ENCODE measurements at regions not wholly inside any gene's neighbourhood (a gene's known extent, or its start where the extent isn't known, plus 50 kb on each side); places are given as distances from the start of the nearest gene placed in this dataset.
A peak's percentile ranks its signal among the peaks of the same experiment; 100 is the strongest.
"Not testable (repeated sequence)": the region's sequence is repeated elsewhere in the genome, so short reads cannot be mapped to it uniquely, and the experiment has no call there.

DNA sequence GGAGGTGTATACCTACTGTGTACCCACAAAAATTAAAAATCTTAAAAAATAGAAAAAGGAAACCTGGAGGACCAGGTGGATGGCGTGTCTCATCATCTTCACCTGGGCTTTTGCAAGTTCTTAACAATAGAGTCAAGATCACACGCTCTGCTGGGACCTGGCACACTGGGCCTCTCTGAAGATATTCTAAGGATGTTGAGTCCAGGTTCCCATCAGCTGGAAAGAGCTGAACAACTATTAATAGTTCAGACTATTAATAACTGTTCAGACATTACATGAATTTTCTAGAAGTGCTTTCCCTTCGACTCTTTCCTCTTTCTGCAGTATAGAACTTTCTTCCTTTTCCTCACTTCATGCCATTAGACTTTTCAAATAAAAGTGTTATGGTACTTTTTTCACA is 320.2 kb upstream of the IL12A start:
- DNase-seq = no peak

DNA sequence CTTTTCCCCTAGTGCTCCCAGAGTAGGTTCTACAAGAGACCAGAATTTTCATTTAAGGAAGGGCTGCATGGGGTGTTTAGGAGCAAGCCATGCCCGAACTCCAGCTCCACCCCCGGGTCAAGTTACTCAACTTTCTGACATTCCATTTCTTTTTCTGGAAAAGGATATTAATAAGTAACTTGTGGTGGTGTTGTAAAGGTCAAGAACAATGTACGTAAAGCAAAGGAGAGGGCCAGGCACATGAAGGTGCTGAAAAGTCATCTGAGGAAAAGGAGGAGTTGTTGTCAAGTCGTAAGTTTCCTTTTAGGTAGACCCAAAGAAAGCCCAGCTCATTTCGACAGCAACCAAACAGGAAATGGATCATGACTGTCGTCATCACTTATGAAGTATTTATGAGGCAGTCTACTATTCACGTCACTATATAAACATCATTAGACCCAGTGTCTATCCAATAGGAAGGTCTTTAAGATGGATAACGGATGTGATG is 319.6 kb upstream of the IL12A start:
- DNase-seq = peak in 1 of 2 experiments; percentile 3

DNA sequence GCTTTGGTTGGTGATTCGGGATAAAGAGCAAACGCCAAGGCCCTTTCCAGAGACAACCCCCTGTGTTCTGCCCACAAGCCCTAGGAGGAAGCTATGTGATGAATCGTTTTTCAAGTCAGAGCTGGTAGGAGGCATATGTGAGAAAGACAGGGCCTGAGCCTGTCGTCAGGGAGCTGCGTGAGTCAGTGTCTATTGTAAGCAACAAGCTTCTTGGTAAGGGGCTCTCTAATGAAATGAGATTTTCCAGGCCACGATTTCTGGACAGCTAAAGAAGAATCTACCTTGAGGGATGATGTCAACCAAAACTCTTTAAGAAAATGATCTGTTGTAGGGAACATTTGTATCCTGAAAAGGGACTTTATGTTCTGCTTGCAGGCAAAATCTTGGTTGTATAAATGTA is 318.9 kb upstream of the IL12A start:
- DNase-seq = no peak

GRCh38 chr3:159672728-159673688 is 315.6 kb upstream of the IL12A start:
- no peak for DNase-seq

- no peak for DNase-seq
These were observed 314.1 kb upstream of the IL12A start for GRCh38 chr3:159674583-159674982.

DNA sequence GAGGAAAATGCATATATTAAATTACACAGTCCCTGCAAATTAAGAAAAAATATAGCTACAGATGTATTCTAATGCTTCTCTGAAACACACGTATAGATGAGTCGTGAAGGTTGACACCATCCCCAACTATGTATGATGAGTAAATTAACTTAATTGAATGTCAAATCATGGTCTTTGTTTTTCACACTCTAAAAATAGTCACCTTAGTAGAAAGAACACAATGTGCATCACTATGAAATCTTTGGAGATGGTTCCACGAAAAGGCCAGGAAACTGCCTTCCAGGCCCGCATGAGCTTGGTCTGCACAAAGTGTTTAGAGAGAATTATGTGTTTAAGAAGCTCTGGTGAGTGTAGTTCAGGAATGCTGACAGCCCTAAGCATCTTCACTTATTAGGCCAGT is 313.4 kb upstream of the IL12A start:
- DNase-seq = no peak

GRCh38 chr3:159679900-159680299 is 308.7 kb upstream of the IL12A start:
- no peak for DNase-seq

DNA sequence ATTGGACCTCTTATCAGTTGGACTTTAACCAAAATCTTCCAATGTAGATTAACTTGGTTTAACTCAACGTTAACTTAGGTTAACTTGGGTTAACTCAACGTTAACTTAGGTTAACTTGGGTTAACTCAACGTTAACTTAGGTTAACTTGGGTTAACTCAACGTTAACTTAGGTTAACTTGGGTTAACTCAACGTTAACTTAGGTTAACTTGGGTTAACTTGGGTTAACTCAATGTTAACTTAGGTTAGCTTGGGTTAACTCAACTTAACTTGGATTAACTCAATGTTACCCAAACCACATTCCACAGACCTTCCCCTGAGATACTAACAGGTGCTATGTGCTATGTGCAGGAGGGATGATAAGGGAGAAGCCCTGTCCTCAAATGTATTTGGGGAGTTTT is 306.9 kb upstream of the IL12A start:
- DNase-seq = not testable (repeated sequence)

DNA sequence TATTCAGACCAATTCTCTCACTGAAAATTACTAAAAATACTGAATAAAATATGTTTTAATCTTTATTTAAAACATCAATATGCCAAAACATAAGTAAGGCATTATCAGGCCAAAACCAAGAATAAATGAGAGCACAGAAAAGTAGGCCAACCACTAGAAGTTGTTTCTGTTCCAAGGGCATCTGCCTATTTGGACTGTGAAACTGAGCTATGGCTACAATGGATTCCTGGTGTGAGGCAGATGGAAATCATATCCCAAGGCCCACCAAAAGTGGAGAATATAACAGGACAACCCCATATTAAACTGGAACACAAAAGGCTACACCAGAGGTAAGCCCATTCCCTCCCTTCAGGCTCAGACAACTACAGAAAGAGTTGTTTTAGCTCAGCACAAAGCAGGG is 302.8 kb upstream of the IL12A start:
- DNase-seq = no peak

DNA sequence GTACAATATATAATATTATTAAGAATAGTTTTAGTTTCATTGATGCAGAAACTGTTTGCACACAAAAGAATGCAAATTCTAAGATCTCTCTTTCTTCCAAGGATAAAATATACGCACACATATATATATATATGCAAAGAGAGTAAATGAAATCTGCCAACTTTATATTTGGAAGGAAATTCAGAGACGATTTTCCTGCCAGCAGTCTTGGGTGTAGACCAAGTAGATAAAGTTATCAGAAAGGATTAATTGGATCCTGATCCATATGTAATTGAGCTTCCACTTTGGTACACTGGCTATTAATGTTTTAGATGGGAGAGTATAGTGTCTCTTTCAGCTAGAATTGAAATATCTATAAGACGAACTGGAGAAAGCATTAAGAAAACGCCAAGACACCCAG is 295.4 kb upstream of the IL12A start:
- no peak for DNase-seq

DNA sequence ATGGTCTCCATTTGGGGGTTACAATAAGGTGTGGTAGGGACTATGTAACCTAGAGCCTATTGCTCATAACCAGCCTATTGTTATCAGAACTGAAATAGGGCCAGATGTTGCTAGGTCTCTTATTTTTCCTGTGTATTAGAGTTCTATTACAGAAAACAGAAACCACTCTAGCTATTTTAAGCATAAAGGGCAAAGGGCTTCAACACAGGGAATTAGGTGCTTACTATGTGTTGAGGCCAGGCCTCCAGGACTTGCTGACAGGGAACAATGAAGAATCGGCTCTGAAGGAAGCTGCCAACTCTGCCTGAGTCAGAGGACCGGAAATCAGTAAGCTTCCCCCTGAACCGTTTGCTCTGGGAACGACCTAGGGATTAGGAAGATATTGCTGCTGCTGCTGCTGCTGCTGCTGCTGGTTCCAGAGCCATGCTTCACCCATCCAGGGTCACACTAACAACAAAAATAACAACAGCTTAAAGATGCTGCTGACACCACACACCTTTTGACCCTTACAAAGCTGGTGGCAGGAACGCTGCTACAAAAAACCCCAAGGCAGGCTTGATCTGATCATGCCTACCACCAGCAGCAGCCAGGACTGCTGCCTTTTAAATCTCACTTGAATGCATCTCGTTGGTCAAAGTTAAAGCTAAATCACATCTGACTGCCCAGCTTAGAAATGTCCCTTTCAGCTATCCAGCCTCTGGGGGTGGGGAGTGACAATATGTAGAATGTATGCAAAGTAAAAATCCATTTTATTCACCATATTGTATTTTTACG is 276.9 kb upstream of the IL12A start:
- DNase-seq = peak in 1 of 2 experiments; percentile 45

DNA sequence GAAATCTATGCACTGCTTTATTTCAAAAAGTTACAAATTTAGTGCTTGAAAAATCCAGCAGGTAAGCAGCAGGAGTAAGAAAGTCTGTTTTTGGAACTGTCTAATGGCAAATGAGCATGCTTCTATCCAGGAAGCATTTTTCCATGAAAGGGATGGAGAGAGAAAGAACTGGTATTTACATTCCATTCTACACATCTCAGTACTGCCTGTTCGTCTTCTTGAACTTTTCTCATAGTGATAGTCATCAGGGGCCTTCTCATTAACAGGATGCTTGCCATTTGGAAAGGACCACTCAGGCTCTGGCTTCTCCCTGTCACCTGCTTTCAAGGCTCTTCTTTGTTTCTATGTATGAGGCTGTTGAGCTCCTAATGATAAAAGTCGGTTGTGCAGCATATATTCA is 267.3 kb upstream of the IL12A start:
- DNase-seq = no peak

GRCh38 chr3:159723295-159723694 is 265.3 kb upstream of the IL12A start:
- DNase-seq = no peak

- no peak for DNase-seq
These were observed 264.0 kb upstream of the IL12A start for GRCh38 chr3:159724627-159725026.

GRCh38 chr3:159726231-159726964 is 262.2 kb upstream of the IL12A start:
- DNase-seq = no peak

DNA sequence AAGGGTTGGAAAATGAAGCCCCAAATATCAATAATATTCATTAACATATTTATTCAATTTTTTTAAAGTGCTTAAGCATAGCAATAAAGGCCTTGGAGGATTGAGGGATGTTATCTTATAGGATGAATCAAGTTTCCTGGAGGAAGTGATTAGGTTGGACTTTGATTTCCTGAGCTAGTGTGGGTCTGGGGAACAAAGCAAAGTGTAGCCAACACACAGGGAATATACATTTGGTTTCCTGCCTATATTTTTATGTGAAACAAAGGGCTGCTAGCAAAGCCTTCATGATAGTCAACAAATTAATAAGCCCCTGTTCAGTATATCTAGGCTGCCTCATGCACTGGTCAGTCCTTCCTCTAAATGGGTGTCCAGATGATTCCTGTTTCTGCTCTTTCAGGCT is 261.1 kb upstream of the IL12A start:
- no peak for DNase-seq

DNA sequence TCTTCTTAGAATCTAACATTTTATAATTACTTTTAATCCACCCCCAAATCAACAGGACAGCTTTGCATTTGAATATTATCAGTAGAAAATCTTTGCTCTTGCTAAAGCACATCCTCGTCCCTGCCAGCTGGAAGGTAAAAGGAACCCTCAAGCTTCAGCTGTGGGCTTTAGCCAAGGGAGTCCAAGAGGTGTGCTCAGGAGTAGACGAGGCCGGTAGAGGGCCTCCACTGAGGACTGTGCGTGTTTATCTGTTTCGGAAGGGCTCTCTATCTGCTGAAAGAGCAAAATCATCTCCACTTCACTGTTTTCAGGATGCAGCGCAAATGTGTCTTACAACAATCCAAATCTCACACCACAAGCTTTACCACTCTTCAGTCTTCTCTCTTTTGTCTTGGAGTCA is 257.4 kb upstream of the IL12A start:
- no peak for DNase-seq

- DNase-seq = no peak
These were observed 256.2 kb upstream of the IL12A start for GRCh38 chr3:159732172-159733111.

DNA sequence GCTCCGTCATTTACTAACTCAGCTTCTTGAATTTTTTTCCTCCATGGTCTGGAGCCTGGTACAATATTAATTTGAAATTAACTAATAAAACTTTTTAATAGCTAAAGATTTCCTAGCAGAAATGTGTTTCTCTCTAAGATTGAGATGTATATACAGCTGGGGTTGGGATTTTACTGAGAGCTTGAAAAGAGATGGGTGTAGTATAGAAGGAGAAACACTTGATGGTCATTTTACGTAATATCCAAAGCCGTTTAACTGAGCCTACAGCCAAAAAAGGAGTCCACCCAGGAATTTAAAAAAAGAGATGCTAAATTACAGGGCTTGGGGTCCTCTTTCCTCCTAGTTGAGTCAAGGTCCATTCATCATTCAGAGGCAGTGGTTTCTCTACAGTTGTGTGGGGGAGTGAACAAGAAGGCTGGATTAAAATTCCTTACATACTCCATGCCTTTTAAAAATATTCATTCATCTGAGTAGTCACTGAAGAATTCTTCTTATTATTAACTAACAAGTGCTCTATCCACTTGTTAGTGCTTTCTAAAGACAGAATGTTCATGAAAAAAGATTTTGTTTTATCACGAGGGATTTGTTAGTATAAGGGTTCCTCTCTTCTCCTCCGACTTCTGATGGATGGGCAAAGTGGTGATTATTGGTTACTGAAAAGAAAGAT is 255.3 kb upstream of the IL12A start:
- DNase-seq = no peak

DNA sequence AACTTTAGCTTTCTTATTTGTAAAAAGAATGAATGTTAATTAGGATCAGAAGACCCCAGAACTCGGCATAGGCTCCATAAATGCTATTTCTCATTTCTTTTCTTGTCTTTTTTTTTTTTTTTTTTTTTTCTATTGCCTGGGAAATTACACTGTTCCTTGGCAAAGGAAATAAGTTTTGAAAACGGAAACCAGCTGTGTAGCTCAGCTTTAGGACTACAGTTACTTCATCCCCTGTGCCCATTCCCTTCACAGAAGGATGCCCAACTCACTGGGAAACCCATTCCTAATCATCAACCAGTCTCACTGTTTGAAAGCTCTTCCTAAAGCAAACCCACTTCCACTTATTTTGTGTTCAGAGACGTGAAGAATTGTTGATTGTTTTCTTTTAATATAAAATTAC is 254.0 kb upstream of the IL12A start:
- no peak for DNase-seq

DNA sequence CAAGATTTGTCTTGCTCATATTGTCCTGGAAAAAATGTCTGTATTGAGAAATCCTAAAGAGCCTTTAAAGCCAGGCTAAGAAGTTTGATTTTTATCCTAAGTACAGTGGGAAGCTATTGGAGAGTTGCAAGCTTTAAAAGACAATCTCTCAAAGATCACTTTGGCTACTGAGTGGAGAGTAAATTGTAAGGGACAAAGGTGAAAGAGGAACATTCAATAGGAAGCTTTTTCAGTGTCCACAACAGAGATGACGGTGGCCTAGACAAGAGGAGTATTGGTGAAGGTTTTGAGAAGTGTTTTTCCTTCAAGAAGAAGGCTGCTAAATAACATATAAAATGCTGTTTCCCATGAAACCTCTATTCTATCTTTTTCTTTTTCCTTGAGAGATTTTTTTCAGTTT is 249.5 kb upstream of the IL12A start:
- no peak for DNase-seq

All from SHP77 (cell line).